ENCODE measurements at regions not wholly inside any gene's neighbourhood (a gene's known extent, or its start where the extent isn't known, plus 50 kb on each side); places are given as distances from the start of the nearest gene placed in this dataset.
A peak's percentile ranks its signal among the peaks of the same experiment; 100 is the strongest.

GRCh38 chr18:45398448-45398847, 216.8 kb upstream of the SLC14A2 start:
- H3K4me1 ChIP-seq (replicated peaks in 1 of 2): peaks cover 0 to 2% of the 10 kb centered on the region in 2 donors
- H3K27ac ChIP-seq: no peak overlapping the region
- H3K4me3 ChIP-seq: no peak overlapping the region
- in situ Hi-C loops (cut with MboI; ENCODE audit: low pct_unique_long_range_greater_than_20kb in 2 of 9, low sequenced_read_pairs in 9 of 9, unreplicated experiment in 9 of 9): loop anchor here in 5 of 9 experiments (25.0 kb wide), 6 partner anchors 111 to 1786 kb away; partner anchors contain the start of gene SETBP1 (in 1 of the 5)
- WGBS, 10 experiments: 14 to 100% (median 76%) methylated on average over 1 to 3 of the region's 3 CpGs; no CpG with 5 or more reads in 2 of the 10 experiments
- peak in 2 of 8 experiments; percentile 62 to 76 for ATAC-seq (replicated peaks in 6 of 8)

GRCh38 chr18:45399146-45399545, 216.1 kb upstream of the SLC14A2 start:
- in situ Hi-C loops (cut with MboI; ENCODE audit: low pct_unique_long_range_greater_than_20kb in 2 of 9, low sequenced_read_pairs in 9 of 9, unreplicated experiment in 9 of 9): loop anchor here in 5 of 9 experiments (25.0 kb wide), 6 partner anchors 112 to 1787 kb away; partner anchors contain the start of gene SETBP1 (in 1 of the 5)
- no peak overlapping the region for H3K27ac ChIP-seq
- ATAC-seq (replicated peaks in 6 of 8): no peak
- peaks cover 0 to 2% of the 10 kb centered on the region in 2 donors for H3K4me1 ChIP-seq (replicated peaks in 1 of 2)
- WGBS, 10 experiments: 71 to 100% (median 85%) methylated on average over 1 to 2 of the region's 2 CpGs; no CpG with 5 or more reads in 2 of the 10 experiments
- no peak overlapping the region for H3K4me3 ChIP-seq

GRCh38 chr18:45399643-45400042, 215.6 kb upstream of the SLC14A2 start:
- Histone ChIP-seq H3K4me3 (no peak overlapping the region), H3K27ac (no peak overlapping the region), H3K4me1 (replicated peaks in 1 of 2) (peaks cover 0 to 2% of the 10 kb centered on the region in 2 donors)
- in situ Hi-C loops (cut with MboI; ENCODE audit: low pct_unique_long_range_greater_than_20kb in 2 of 9, low sequenced_read_pairs in 9 of 9, unreplicated experiment in 9 of 9): loop anchor here in 5 of 9 experiments (25.0 kb wide), 6 partner anchors 112 to 1787 kb away; partner anchors contain the start of gene SETBP1 (in 1 of the 5)
- WGBS, 10 experiments: 0 to 83% (median 57%) methylated on average over 1 of the region's 1 CpG; no CpG with 5 or more reads in 5 of the 10 experiments
- no peak for ATAC-seq (replicated peaks in 6 of 8)

GRCh38 chr18:45402485-45403056, 212.7 kb upstream of the SLC14A2 start:
- peaks cover 0 to 2% of the 10 kb centered on the region in 2 donors for H3K4me1 ChIP-seq (replicated peaks in 1 of 2)
- H3K4me3 ChIP-seq: no peak overlapping the region
- 0 to 100% (median 89%) methylated on average over 1 to 2 of the region's 2 CpGs; no CpG with 5 or more reads in 2 of the 10 experiments for WGBS, 10 experiments
- in situ Hi-C loops (cut with MboI; ENCODE audit: low pct_unique_long_range_greater_than_20kb in 2 of 9, low sequenced_read_pairs in 9 of 9, unreplicated experiment in 9 of 9): no loop called here
- ATAC-seq (replicated peaks in 6 of 8): peak in 1 of 8 experiments; percentile 41
- H3K27ac ChIP-seq: no peak overlapping the region

GRCh38 chr18:45403341-45404049, 211.8 kb upstream of the SLC14A2 start:
- peaks cover 0 to 11% of the 10 kb centered on the region in 2 donors for H3K4me1 ChIP-seq (replicated peaks in 1 of 2)
- WGBS, 10 experiments: 71 to 100% (median 97%) methylated on average over 1 to 2 of the region's 2 CpGs; no CpG with 5 or more reads in 3 of the 10 experiments
- H3K4me3 ChIP-seq: no peak overlapping the region
- ATAC-seq (replicated peaks in 6 of 8): no peak
- in situ Hi-C loops (cut with MboI; ENCODE audit: low pct_unique_long_range_greater_than_20kb in 2 of 9, low sequenced_read_pairs in 9 of 9, unreplicated experiment in 9 of 9): no loop called here
- H3K27ac ChIP-seq: no peak overlapping the region

- 14 to 100% (median 57%) methylated on average over 1 of the region's 1 CpG; no CpG with 5 or more reads in 3 of the 10 experiments for WGBS, 10 experiments
- peak in 5 of 8 experiments; percentile 93 to 99 (median 97) for ATAC-seq (replicated peaks in 6 of 8)
- no peak overlapping the region for H3K4me3 ChIP-seq
- H3K4me1 ChIP-seq (replicated peaks in 1 of 2): peaks cover 0 to 9% of the 10 kb centered on the region in 2 donors
- in situ Hi-C loops (cut with MboI; ENCODE audit: low pct_unique_long_range_greater_than_20kb in 2 of 9, low sequenced_read_pairs in 9 of 9, unreplicated experiment in 9 of 9): no loop called here
- H3K27ac ChIP-seq: no peak overlapping the region
Measured at GRCh38 chr18:45408218-45408617, 207.1 kb upstream of the SLC14A2 start.

- in situ Hi-C loops (cut with MboI; ENCODE audit: low pct_unique_long_range_greater_than_20kb in 2 of 9, low sequenced_read_pairs in 9 of 9, unreplicated experiment in 9 of 9): no loop called here
- H3K27ac ChIP-seq: no peak overlapping the region
- ATAC-seq (replicated peaks in 6 of 8): no peak
- no peak overlapping the region for H3K4me3 ChIP-seq
- H3K4me1 ChIP-seq (replicated peaks in 1 of 2): peaks cover 6 to 17% of the 10 kb centered on the region in 2 donors
- WGBS, 10 experiments: 73 to 100% (median 88%) methylated on average over 1 to 7 of the region's 7 CpGs; no CpG with 5 or more reads in 1 of the 10 experiments
Measured at GRCh38 chr18:45409971-45410370, 205.3 kb upstream of the SLC14A2 start.

- Histone ChIP-seq H3K27ac (no peak overlapping the region), H3K4me3 (no peak overlapping the region), H3K4me1 (replicated peaks in 1 of 2) (peaks cover 30 to 41% of the 10 kb centered on the region in 2 donors)
- in situ Hi-C loops (cut with MboI; ENCODE audit: low pct_unique_long_range_greater_than_20kb in 2 of 9, low sequenced_read_pairs in 9 of 9, unreplicated experiment in 9 of 9): no loop called here
- WGBS, 10 experiments: 83 to 100% (median 94%) methylated on average over 1 of the region's 1 CpG; no CpG with 5 or more reads in 2 of the 10 experiments
- ATAC-seq (replicated peaks in 6 of 8): peak in 1 of 8 experiments; percentile 22
Measured at GRCh38 chr18:45412577-45412976, 202.7 kb upstream of the SLC14A2 start.

- 33 to 100% (median 82%) methylated on average over 1 to 4 of the region's 4 CpGs for WGBS, 10 experiments
- no peak for ATAC-seq (replicated peaks in 6 of 8)
- no peak overlapping the region for H3K4me3 ChIP-seq
- peaks cover 34 to 42% of the 10 kb centered on the region in 2 donors for H3K4me1 ChIP-seq (replicated peaks in 1 of 2)
- in situ Hi-C loops (cut with MboI; ENCODE audit: low pct_unique_long_range_greater_than_20kb in 2 of 9, low sequenced_read_pairs in 9 of 9, unreplicated experiment in 9 of 9): no loop called here
- no peak overlapping the region for H3K27ac ChIP-seq
Measured at GRCh38 chr18:45413180-45413836, 202.0 kb upstream of the SLC14A2 start.

- WGBS, 10 experiments: 0 to 100% (median 26%) methylated on average over 1 to 6 of the region's 7 CpGs
- H3K4me3 ChIP-seq: no peak overlapping the region
- H3K27ac ChIP-seq: peak overlapping the region; percentile 52 to 62
- peaks cover 39 to 45% of the 10 kb centered on the region in 2 donors for H3K4me1 ChIP-seq (replicated peaks in 1 of 2)
- in situ Hi-C loops (cut with MboI; ENCODE audit: low pct_unique_long_range_greater_than_20kb in 2 of 9, low sequenced_read_pairs in 9 of 9, unreplicated experiment in 9 of 9): no loop called here
- peak in 3 of 8 experiments; percentile 39 to 48 (median 42) for ATAC-seq (replicated peaks in 6 of 8)
Measured at GRCh38 chr18:45415614-45416013, 199.7 kb upstream of the SLC14A2 start.

GRCh38 chr18:45416168-45416567, 199.1 kb upstream of the SLC14A2 start:
- H3K4me1 ChIP-seq (replicated peaks in 1 of 2): peaks cover 39 to 45% of the 10 kb centered on the region in 2 donors
- H3K27ac ChIP-seq: peak overlapping the region; percentile 66 to 75
- 0 to 74% (median 29%) methylated on average over 2 to 5 of the region's 5 CpGs for WGBS, 10 experiments
- in situ Hi-C loops (cut with MboI; ENCODE audit: low pct_unique_long_range_greater_than_20kb in 2 of 9, low sequenced_read_pairs in 9 of 9, unreplicated experiment in 9 of 9): no loop called here
- no peak overlapping the region for H3K4me3 ChIP-seq
- ATAC-seq (replicated peaks in 6 of 8): peak in 7 of 8 experiments; percentile 16 to 96 (median 94)

- in situ Hi-C loops (cut with MboI; ENCODE audit: low pct_unique_long_range_greater_than_20kb in 2 of 9, low sequenced_read_pairs in 9 of 9, unreplicated experiment in 9 of 9): no loop called here
- Histone ChIP-seq H3K4me3 (no peak overlapping the region), H3K27ac (peak overlapping the region; percentile 66 to 75), H3K4me1 (replicated peaks in 1 of 2) (peaks cover 39 to 45% of the 10 kb centered on the region in 2 donors)
- WGBS, 10 experiments: 28 to 100% (median 73%) methylated on average over 1 to 3 of the region's 3 CpGs
- ATAC-seq (replicated peaks in 6 of 8): no peak
Measured at GRCh38 chr18:45417392-45417791, 197.9 kb upstream of the SLC14A2 start.

- Histone ChIP-seq H3K4me3 (no peak overlapping the region), H3K4me1 (replicated peaks in 1 of 2) (peaks cover 16 to 22% of the 10 kb centered on the region in 2 donors), H3K27ac (peak overlapping the region in 1 of 2 donors; percentile 32)
- ATAC-seq (replicated peaks in 6 of 8): peak in 5 of 8 experiments; percentile 93 to 96 (median 96)
- in situ Hi-C loops (cut with MboI; ENCODE audit: low pct_unique_long_range_greater_than_20kb in 2 of 9, low sequenced_read_pairs in 9 of 9, unreplicated experiment in 9 of 9): no loop called here
Measured at GRCh38 chr18:45423659-45424058, 191.6 kb upstream of the SLC14A2 start.
